ELR (cell line): ENCODE measurements at regions not wholly inside any gene's neighbourhood (a gene's known extent, or its start where the extent isn't known, plus 50 kb on each side); places are given as distances from the start of the nearest gene placed in this dataset.
"Not testable (repeated sequence)": the region's sequence is repeated elsewhere in the genome, so short reads cannot be mapped to it uniquely, and the experiment has no call there.

Experiments
- DNase-seq: peaks from one replicate; pipeline ENCODE4 v3.0.0-alpha.2; 2015; ENCODE audit warnings: low read depth

DNA sequence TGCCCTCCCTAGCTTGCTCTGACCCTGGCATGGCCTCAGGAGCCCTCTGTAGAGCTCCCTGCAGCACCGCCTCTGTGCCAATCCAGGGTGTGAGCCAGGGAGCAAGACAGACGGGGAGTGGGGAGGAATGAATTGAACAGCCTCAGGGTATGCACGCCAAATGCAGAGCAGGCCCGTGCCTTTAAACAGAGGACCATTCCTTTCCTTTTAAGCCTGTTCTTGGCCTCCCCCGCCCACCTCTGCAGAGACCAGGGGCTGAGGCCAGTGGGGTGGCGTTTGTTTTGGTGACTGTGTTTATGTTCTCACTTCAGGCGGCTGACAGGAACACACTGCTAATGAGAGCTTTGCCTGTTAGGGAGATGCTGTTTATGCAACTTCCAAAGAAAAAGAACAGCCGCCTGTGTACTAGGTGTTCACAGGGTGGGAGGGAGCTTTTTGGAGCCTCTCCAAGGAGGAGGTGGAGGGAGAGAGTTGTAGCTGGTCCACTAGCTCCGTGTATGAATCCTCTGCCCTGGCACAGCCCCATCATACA is 528.1 kb upstream of the DPP6 start:
- no peak for DNase-seq

DNA sequence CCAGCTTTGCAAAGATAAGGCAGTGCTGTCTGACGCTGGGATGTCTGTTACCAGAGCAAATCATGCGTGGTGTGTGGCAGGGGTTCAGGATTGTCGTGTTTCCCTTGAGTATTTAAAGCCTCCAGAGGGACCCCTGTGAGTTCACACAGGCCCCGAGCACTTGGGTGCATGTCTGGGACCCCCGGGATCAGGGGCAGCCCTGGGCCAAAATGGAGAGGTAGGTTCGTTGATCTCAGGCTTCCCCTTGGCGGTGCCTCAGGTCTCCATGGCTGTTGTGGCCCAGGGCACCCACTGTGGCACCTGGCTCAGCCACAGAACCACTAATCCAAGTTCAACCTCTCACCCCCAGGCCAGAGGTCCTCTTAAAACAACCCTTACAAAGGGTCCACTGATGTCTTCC is 523.1 kb upstream of the DPP6 start:
- no peak for DNase-seq

DNA sequence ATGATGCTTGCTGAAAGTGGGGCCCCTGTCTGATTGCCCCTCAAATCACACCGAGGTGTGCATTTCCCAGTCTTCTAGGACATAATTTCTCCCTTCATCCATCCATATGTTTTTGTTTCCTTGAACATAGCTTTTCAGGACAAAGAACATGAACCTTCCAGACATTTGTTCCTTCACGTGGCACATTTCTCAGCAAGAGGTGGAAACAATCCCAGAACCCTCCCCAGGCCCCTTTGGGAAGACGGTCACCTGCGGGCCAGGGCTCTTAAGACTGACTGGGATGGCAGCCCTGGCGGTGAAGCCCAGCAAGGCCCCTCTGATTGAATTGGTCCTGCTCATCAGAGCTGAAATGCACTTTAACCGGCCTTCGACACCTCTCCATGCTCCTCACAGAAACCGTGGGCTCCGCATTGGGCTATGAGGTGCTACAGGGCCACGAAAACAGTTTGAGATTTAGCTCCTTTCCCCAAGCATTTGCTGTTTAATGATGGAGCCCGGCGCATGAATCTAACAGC is 522.5 kb upstream of the DPP6 start:
- DNase-seq, result no peak

DNA sequence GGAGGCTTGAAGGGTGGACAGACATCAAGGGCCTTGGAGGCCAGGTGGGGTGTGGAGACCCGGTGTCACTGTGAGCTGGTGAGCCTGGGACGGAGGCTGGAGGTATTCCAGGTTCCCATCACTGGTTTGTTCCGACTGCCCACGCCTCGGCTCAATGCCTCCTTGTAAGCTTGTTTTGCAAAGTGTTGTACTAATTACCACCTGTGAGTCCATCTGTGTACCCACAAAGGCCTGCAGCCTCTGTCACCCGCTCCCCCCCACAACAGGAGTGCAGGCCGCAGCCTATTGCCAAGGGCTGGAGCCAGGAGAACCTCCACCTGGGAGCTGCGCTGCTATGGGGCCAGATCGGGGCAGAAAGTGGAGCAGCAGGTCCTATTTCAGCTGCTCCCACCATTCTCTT is 521.8 kb upstream of the DPP6 start:
- no peak for DNase-seq

DNA sequence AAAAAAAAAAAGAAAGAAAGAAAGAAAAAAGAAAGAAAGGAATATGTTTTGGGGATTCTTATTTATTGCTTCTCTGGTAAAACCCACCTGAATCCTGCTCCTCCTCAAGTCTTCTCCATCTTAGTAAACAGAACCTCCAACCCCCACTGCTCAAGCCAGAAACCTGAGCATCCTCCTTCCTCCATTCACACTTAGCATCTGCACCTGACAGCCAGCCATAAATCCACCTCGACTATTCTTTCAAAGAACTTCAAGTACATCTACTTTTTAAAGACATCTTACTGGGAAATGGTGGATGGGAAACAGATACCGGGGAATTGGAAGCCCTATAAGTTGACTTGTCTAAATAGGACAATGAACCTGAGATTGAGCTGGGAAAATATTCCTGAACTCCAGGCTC is 519.9 kb upstream of the DPP6 start:
- no peak for DNase-seq

DNA sequence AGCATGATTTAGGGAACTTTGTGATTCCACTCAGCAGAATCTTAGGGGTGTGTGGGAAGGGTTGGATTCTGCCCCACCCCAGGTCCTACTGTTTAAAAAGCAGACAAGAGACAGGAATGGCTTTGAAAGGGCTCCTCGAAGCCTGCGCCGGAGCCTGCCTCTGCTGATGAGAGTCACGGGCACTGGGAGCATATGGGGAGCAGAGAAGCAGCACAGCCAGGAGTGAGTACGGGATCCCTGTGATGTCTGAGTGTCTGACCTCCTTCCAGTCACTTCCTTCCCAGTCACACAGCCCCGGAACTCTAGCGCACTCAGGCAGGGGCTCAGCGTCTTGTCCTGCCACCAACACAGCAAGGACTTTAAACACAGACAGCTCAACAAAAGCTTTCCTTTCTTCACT is 514.9 kb upstream of the DPP6 start:
- DNase-seq, result no peak

DNA sequence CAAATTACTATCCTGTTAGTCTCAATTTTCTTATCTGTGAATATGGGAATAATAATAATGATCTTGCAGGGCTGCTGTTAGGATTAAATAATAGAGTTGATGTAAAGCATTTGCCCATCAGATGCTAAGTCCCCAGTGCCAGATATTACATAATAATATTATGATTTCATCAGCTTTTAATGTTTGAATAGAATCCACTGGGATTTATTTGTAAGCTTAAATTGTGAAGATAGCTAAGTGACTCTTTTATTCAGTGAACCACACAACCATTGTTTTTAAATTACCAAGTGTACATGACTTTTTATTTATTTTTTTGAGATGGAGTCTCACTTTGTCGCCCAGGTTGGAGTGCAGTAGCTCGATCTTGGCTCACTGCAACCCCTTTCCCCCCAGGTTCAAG is 510.3 kb upstream of the DPP6 start:
- no peak for DNase-seq

DNA sequence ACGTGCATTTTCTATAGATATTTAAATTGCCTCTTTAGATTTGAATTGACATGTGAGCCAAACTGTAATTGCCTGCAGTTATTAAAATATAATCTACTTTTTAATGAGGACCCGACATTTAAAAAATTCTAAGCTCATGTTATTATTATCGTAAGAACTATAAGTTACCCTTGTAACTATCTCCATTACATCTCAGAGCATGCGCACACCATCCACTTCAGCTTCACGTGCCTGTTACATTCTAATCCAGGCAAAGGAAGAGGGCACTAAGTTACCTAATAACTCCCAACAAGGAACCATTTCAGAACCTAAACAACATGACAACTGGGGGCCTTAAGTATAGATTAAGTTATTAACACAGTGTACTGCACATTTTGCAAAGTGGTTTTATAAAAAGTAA is 509.0 kb upstream of the DPP6 start:
- no peak for DNase-seq

DNA sequence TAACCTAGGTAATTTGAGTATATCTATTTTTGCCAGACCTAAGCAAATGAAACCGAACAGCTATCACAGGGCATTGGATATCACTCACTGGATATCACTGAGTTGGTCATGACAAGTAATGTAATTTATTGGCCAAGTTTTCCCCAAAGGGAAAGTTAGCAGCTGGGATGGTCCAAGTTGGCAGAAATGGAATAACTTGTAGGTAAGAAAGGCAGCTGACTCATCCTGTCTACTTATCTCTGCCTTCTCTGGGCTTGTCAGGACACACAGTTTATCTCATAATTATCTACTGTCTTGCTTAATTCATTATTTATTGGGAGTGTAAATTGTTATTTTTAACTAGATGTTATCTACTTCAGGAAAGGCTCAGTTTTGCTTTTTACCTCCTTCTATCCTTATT is 502.0 kb upstream of the DPP6 start:
- DNase-seq, result no peak

DNA sequence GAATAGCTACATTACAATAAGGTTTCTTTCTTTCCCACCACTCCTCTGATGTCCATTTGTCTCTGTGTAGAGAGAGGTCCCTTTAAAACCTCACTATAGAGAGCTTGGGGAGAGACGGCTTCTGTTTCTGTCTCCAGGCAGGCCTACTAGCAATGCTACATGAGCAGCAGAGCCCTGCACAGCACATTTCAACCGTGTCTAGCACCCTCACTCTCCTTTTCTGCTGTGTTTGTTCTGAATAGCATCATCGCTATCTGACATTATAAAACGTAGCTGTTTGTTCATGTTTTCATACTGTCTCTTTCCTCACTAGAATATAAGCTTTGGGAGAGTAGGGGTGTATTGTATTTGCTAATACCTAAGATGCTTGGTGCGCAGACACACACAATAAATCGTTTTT is 487.8 kb upstream of the DPP6 start:
- no peak for DNase-seq

DNA sequence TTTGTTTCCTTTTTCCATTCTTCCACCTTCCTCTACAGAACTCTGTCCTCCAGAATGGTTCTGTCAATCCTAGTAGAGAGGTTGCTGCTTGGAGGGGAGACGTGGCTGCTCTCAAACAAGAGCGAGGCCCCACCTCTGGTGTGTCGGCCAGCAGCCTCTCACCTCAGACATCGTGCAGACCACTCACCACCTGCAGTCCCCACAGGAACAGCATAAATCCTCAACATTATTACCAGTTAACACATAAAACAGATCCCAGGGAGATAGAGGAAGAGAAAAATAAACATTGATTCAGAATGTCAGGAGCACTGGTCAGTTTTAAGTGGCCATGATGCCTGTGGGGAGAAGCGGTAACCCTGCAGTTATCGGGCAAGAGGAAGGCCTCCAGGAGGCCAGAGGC is 485.9 kb upstream of the DPP6 start:
- no peak for DNase-seq

DNA sequence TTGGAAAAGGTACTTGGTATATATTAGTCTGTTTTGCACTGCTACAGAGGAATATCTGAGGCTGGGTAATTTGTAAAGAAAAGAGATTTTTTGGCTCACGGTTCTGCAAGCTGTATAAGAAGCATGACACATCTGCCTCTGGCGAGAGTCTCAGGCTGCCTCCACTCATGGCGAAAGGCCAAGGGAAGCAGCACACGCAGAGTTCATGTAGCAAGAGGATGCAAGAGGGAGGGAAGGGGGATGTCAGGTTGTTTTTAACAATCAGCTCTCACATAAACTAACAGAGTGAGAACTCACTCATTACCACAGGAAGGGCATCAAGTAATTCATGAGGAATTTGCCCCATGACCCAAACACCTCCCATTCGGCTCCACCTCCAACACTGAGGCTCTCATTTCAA is 484.8 kb upstream of the DPP6 start:
- no peak for DNase-seq

DNA sequence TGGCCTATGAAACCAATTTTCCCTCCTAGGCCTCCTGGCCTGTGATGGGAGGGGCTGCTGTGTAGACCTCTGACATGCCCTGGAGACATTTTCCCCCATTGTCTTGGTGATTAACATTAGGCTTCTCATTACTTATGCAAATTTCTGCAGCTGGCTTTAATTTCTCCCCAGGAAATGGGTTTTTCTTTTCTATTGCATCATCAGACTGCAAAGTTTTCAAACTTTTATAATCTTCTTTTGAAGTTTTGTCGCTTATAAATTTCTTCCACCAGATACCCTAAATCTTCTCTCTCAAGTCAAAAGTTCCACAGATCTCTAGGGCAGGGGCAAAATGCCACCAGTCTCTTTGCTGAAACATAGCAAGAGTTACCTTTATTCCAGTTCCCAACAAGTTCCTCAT is 482.7 kb upstream of the DPP6 start:
- not testable (repeated sequence) for DNase-seq

DNA sequence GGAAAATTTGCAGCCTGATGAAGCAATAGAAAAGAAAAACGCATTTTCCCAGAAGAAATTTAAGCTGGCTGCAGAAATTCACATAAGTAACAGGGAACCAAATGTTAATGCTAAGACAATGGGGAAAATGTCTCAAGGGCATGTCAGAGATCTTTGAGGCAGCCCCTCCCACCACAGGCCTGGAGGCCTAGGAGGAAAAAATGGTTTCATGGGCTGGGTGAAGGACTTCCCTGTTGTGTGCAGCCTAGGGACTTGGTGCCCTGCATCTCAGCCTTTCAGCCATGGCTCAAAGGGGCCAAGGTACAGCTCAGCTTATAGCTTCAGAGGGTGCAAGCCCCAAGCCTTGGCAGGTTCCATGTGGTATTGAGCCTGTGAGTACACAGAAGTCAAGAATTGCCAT is 476.1 kb upstream of the DPP6 start:
- no peak for DNase-seq

DNA sequence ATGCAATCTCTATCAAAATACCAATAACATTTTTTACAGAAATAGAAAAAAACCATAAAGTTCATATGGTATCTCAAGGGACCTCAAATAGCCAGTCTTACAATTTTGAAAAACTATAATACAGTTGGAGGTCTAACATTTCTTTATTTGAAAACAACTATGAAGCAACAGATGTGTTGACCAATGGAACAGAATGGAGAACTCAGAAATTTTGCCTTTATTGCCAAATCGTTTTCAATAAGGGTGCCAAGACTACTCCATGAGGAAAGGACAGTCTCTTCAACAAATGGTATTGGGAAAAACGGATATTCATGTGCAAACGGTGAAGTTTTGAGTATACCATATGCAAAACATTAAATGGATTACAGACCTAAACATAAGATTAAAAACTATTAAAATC is 470.8 kb upstream of the DPP6 start:
- no peak for DNase-seq

DNA sequence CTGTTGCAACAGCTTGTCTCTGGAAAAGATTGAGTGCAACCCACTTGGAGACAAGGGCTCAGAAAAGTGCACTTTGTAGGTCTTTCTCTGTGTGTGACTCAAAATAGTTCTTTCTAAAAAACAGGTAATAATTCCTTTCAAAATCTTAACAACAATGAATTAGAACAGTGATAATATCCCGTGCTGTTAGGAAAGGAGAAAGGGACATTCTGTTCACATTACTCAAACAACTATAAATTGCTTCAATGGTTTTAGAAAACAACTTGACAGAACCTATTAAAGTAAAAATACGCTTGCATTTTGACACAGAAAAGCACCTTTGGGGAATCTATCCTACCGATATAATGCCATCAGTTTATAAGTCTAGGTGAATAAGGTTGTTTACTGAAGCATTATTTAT is 468.1 kb upstream of the DPP6 start:
- DNase-seq, result no peak

DNA sequence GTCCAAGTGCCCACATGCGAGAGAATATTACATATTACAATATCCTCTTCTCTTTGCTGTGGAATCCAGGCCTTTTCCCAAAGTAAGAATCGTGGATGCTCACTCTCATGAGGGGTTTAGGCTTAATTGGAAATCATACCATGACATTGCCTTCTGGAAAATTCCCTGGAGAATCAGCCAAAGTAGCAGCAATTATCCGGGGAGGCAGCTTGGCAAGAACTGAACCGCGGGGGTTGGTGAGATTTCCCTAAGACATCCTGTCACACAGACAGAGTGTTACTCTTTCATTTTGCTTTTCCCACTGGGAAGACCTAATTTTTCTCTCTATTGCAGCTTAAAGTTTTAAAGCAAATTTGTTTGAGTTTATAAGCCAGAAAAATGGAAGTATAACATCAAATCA is 463.6 kb upstream of the DPP6 start:
- DNase-seq, result no peak

DNA sequence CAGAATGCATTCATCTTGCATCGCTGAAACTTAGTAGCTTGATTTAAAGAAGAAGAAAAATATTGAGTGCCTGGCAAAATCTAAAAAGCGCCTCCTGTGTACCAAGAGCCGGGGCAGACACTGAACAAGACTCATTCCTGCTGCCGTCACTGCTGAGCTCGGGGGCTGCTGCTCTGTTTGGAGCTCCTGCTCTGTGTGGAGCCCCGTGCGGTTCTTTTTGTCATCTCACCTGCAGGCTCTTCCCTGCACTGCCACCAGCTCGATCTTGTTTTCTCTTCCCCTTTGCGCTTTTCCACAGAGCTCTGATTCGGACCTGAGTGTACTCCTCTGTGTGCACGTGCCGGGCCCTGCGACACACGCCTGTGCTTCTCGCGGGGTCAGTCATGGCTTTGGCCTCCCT is 462.1 kb upstream of the DPP6 start:
- no peak for DNase-seq

DNA sequence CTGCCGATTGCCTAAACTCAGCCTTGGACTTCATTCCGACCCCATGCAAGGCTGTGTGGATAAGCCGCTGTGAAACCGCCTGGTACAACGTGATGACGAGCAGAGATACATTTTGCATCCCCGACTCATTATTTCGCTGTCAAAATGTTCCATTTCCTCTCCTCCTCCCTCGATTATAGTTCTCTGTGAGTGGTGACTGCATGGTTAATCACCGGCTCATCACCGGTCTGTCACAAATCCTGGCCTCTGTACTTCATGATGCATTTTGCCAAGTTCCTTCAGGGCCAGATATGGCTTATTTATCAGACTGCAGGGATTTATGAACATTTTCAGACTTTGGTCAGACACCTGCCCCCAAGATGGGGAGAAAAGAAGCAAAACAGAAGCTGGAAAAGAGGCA is 461.6 kb upstream of the DPP6 start:
- DNase-seq, result no peak

DNA sequence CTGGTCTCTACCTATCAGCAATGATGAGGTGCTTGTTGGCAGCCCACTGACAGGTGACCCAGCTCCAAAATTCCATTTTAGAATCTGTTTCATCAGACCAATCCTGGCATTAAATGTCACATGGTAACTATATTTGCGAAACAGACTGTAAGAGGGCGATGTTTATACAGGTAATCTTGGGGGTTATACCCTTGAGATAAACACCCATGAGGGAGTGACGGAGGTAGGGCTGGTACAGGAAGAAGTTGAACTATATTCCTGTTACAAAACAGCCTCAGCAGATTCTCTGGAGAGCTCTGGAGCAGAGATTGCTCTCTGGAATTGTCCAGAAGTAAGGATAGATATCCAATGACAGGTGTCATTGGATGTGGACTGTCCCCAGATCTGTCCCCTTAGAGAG is 444.8 kb upstream of the DPP6 start:
- DNase-seq, result no peak

DNA sequence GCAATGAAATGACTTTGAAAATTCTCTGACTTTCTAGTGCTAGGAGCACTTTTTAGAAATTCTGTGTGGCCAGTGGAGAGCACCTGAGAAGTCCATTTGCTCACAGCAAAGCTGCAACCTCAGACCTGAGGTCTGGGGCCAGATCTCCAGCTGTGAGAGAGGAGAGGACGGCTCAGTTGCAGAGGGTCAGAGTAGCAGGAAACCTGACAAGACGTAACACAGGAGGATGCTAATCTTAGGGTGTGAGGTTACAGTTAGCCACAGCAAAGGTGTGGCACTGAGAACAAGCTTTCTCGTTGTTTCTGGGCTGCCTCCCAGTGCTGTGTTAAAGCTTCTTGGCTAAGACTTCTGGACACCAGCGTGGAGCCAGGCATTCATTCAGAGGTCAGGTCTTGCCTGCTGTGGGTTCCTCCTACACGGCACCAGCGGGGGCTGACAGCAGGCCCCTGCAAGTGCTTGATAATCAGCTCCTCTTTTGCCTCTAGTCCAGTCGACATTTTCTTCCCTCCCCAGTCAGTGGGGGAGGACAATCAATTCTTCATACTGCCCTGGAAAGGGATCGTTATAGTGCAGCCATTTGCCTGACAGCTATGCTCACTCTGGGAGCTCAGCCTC is 435.4 kb upstream of the DPP6 start:
- DNase-seq, result no peak

DNA sequence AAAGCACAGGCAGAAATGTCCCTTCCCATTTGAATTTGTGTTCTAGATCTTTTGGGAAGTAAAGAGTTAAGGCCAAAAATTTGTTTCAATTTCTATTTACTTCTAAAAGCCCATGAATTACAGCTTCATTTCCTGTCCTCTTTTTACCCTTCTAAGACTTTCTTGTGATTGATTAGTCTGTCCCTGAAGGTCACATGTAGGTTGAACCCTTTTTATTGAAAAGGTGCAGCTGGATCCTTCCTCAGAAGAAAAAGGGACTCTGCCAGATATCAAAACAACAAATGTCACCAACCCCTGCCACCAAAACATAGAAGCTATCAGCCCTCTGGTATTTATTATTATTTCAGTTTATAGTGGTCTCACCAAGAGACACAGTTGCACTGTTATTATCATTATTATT is 424.9 kb upstream of the DPP6 start:
- DNase-seq, result no peak

DNA sequence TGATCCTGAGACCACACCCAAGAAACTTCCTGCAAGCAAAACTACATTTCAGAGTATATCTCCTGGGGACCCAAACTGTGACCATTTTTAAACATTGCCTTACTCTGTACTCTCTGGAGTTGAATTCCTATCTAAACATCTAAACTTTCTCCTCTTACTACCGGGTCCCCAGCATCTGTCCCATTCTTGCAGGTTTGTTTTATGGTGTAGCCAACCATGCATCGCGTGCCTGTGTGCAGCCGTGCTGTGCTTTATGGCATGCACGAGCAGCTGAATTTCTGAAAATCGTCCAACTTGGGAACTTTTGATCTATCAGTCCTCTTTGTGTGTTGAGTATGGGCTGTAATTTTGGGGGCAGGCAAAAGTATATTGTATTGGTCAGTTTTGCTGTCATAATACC is 423.8 kb upstream of the DPP6 start:
- no peak for DNase-seq

DNA sequence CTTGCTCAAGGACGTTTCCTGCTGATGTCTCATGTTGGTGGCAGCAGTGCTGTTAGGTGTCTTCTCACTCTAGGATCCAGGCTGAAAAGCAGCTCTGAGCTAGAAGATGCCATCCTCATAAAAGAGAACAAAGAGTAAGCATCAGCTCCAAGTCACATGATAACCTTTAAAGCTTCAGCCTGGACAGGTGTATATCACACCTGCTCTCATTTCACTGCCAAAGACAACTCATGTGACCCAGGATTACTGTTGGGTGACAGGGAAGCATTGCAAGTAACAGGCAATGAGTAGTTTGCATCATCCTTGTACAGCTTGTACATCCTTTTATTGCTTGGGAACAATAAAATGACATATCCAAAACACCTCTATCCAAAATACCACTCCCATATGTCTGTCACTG is 423.4 kb upstream of the DPP6 start:
- DNase-seq, result no peak
